PC-9 (cell line): ENCODE measurements at regions not wholly inside any gene's neighbourhood (a gene's known extent, or its start where the extent isn't known, plus 50 kb on each side); places are given as distances from the start of the nearest gene placed in this dataset.

Experiments
- EZH2 ChIP-seq: fragments of 200-600 bp; sonication (generic); IDR thresholded peaks from 2 replicates; pipeline ENCODE4 v1.8.0; 2017; ENCODE audit warnings: antibody characterized with exemption, low read depth
- TF ChIP-seq, protein P1 (sequence below): fragments of 200-600 bp; sonication (generic); conservative IDR thresholded peaks from 2 replicates; pipeline ENCODE4 v1.6.1; 2017; ENCODE audit warnings: mixed run types, antibody characterized with exemption, mild to moderate bottlenecking, moderate library complexity

DNA sequence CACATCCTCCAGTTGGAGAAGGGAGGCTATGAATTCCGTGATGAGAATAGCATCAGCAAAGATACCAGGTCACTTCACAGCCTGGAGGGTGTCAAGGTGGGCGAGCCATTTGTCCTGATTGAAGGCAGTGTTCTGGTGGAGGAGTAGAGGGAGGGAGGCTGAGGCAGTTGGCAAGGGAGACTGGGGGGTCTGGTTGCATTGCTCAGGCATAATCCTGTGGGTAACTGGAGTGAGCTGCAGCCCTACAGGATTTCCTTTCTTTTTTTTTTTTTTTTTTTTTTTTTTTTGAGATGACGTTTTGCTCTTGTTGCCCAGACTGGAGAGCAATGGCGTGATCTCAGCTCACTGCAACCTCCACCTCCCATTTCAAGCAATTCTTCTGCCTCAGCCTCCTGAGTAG lies 223.9 kb upstream of the KLF4 start:
- TF ChIP-seq, protein P1, sequence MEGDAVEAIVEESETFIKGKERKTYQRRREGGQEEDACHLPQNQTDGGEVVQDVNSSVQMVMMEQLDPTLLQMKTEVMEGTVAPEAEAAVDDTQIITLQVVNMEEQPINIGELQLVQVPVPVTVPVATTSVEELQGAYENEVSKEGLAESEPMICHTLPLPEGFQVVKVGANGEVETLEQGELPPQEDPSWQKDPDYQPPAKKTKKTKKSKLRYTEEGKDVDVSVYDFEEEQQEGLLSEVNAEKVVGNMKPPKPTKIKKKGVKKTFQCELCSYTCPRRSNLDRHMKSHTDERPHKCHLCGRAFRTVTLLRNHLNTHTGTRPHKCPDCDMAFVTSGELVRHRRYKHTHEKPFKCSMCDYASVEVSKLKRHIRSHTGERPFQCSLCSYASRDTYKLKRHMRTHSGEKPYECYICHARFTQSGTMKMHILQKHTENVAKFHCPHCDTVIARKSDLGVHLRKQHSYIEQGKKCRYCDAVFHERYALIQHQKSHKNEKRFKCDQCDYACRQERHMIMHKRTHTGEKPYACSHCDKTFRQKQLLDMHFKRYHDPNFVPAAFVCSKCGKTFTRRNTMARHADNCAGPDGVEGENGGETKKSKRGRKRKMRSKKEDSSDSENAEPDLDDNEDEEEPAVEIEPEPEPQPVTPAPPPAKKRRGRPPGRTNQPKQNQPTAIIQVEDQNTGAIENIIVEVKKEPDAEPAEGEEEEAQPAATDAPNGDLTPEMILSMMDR: no peak
- no peak for TF ChIP-seq EZH2
